Kidney epithelial cell (primary cell): ENCODE measurements at regions not wholly inside any gene's neighbourhood (a gene's known extent, or its start where the extent isn't known, plus 50 kb on each side); places are given as distances from the start of the nearest gene placed in this dataset.
A peak's percentile ranks its signal among the peaks of the same experiment; 100 is the strongest.

Experiments
- DNase-seq: peaks from one replicate; pipeline ENCODE4 v3.0.0-alpha.2; 2010; ENCODE audit warnings: low read depth
- H3K27me3 ChIP-seq: 2 replicates; pipeline ENCODE4 v1.6.0; 2011; ENCODE audit warnings: low read length; ENCODE audit not compliant: control insufficient read depth, insufficient read depth
- H3K36me3 ChIP-seq: 2 replicates; pipeline ENCODE4 v1.5.1; 2011; ENCODE audit warnings: low read length; ENCODE audit not compliant: control insufficient read depth, insufficient read depth
- H3K4me3 ChIP-seq: 2 replicates; pipeline ENCODE4 v1.5.1; 2011; ENCODE audit warnings: low read depth, mild to moderate bottlenecking, control low read depth, low read length
- CTCF ChIP-seq: IDR thresholded peaks from 2 replicates; pipeline ENCODE4 v1.5.1; 2011; ENCODE audit warnings: mild to moderate bottlenecking, moderate library complexity, low read length, control low read depth, inconsistent platforms; ENCODE audit not compliant: insufficient read depth, poor library complexity, severe bottlenecking

- TF ChIP-seq CTCF, result no peak
- Histone ChIP-seq H3K36me3 (no peaks in the 10 kb centered on the region), H3K4me3 (no peak overlapping the region), H3K27me3 (no peaks in the 10 kb centered on the region)
- DNase-seq, result peak; percentile 55
Measured at GRCh38 chr12:28057856-28058615, 85.5 kb upstream of the PTHLH start.

GRCh38 chr12:28059220-28059619 lies 86.7 kb upstream of the PTHLH start:
- no peaks in the 10 kb centered on the region for H3K27me3 ChIP-seq
- no peak for DNase-seq
- H3K36me3 ChIP-seq, result no peaks in the 10 kb centered on the region
- no peak overlapping the region for H3K4me3 ChIP-seq
- no peak for TF ChIP-seq CTCF

- H3K36me3 ChIP-seq, result no peaks in the 10 kb centered on the region
- TF ChIP-seq CTCF, result no peak
Measured at GRCh38 chr12:28059668-28060067, 87.1 kb upstream of the PTHLH start.

GRCh38 chr12:28060871-28061270 lies 88.3 kb upstream of the PTHLH start:
- Histone ChIP-seq H3K27me3 (no peaks in the 10 kb centered on the region), H3K4me3 (no peak overlapping the region)

More at GRCh38 chr12:28059668-28060067, 87.1 kb upstream of the PTHLH start:
- H3K27me3 ChIP-seq, result no peaks in the 10 kb centered on the region
- no peak overlapping the region for H3K4me3 ChIP-seq
- DNase-seq, result no peak

GRCh38 chr12:28063355-28063880 lies 90.9 kb upstream of the PTHLH start:
- no peak for DNase-seq
- Histone ChIP-seq H3K4me3 (no peak overlapping the region), H3K27me3 (no peaks in the 10 kb centered on the region), H3K36me3 (no peaks in the 10 kb centered on the region)
- TF ChIP-seq CTCF, result no peak

More at GRCh38 chr12:28060871-28061270, 88.3 kb upstream of the PTHLH start:
- no peaks in the 10 kb centered on the region for H3K36me3 ChIP-seq
- DNase-seq, result no peak
- no peak for TF ChIP-seq CTCF
